K562 (cell line): ENCODE measurements at regions not wholly inside any gene's neighbourhood (a gene's known extent, or its start where the extent isn't known, plus 50 kb on each side); places are given as distances from the start of the nearest gene placed in this dataset.

Experiments
- ATAC-seq: fragments of 200-7000 bp; cut with Tn5 transposase; 3 replicates; pipeline ENCODE4 v1.9.1; 2020; ENCODE audit warnings: moderate library complexity
- BruUV-seq: library from RNA; stranded (reverse); fragments of 400-500 nt; replicated peaks from 2 replicates; lab custom pipeline; 2021; lab: Mats Ljungman, UMichigan
- CTCF ChIA-PET: fragments of 300-600 bp; formaldehyde crosslinking; extraction: SDS; loops from one replicate; lab custom pipeline; 2021; ENCODE audit warnings: low intra/inter-chr PET ratio; lab: Yijun Ruan, JAX
- POLR2A ChIA-PET: fragments of 300-600, 350-650 bp; sonication (Branson Sonifier 250); formaldehyde crosslinking; extraction: SDS; loops from one replicate; lab custom pipeline; 2021; ENCODE audit warnings: antibody characterized with exemption, inconsistent platforms; lab: Yijun Ruan, JAX
- DNase-seq, 4 experiments: peaks; one replicate each; pipeline versions ENCODE4 v3.0.0 to v3.0.0-alpha.2; 2011 to 2018; ENCODE audit warnings: low spot score in 3 of 4, mixed read lengths in 3 of 4; ENCODE audit errors: extremely low read depth in 1 of 4
- FAIRE-seq: peaks from 2 replicates; lab custom pipeline; 2011; peaks lifted over from hg19 to GRCh38; lab: Jason Lieb, UNC
- H2AFZ ChIP-seq: 2 replicates; pipeline ENCODE4 v1.6.0; 2011; ENCODE audit warnings: low read depth, low read length, control low read depth, inconsistent platforms
- H3K27ac ChIP-seq: fragments of 200-600 bp; 3 replicates; pipeline ENCODE4 v1.8.0; 2011; ENCODE audit warnings: low read depth, mild to moderate bottlenecking, control low read depth, inconsistent platforms, low read length, moderate library complexity, mixed read lengths; ENCODE audit errors: extremely low read depth
- H3K27me3 ChIP-seq, 2 experiments: fragments of 300-600 bp in 1 of 2; 2 replicates in 1 of 2; 3 replicates in 1 of 2; pipeline versions ENCODE4 v1.6.0 to v1.8.0; 2011; ENCODE audit warnings: inconsistent platforms in 2 of 2, low read length in 2 of 2, mild to moderate bottlenecking in 1 of 2, mixed read lengths in 1 of 2, moderate library complexity in 1 of 2; ENCODE audit not compliant: control insufficient read depth in 2 of 2, insufficient read depth in 2 of 2
- H3K36me3 ChIP-seq: fragments of 300-600 bp; 3 replicates; pipeline ENCODE4 v1.8.0; 2011; ENCODE audit warnings: mild to moderate bottlenecking, low read length, inconsistent platforms; ENCODE audit not compliant: control insufficient read depth, insufficient read depth
- H3K4me1 ChIP-seq, 2 experiments: fragments of 200-600 bp in 1 of 2; replicated peaks in 1 of 2; 2 replicates in 1 of 2; 3 replicates in 1 of 2; pipeline versions ENCODE4 v1.5.1 to v1.8.0; 2011; ENCODE audit warnings: inconsistent platforms in 2 of 2, low read length in 2 of 2, mild to moderate bottlenecking in 1 of 2, mixed read lengths in 1 of 2, moderate library complexity in 1 of 2; ENCODE audit not compliant: control insufficient read depth in 2 of 2, insufficient read depth in 2 of 2
- H3K4me2 ChIP-seq: 2 replicates; pipeline ENCODE4 v1.6.1; 2011; ENCODE audit warnings: low read length, control low read depth, inconsistent platforms, mixed read lengths; ENCODE audit not compliant: insufficient read depth
- H3K4me3 ChIP-seq: fragments of 200-600 bp; sonication (generic), shearing (Covaris generic); 2 replicates; pipeline ENCODE4 v1.5.1; 2016; ENCODE audit warnings: control low read depth, inconsistent platforms
- H3K79me2 ChIP-seq: fragments of 200-600 bp; 3 replicates; pipeline ENCODE4 v1.8.0; 2011; ENCODE audit warnings: low read length, inconsistent platforms; ENCODE audit not compliant: control insufficient read depth, insufficient read depth
- H3K9ac ChIP-seq, 2 experiments: 2 replicates each; pipeline versions ENCODE4 v1.6.0 to v1.6.1; 2011; ENCODE audit warnings: low read depth in 2 of 2, low read length in 2 of 2, control low read depth in 1 of 2, inconsistent platforms in 1 of 2, mild to moderate bottlenecking in 1 of 2, mixed read lengths in 1 of 2; ENCODE audit not compliant: insufficient read depth in 1 of 2
- H3K9me1 ChIP-seq: one replicate; pipeline ENCODE4 v1.6.0; 2011; ENCODE audit warnings: inconsistent platforms, mild to moderate bottlenecking, low read length, moderate library complexity; ENCODE audit not compliant: control insufficient read depth, insufficient read depth
- H3K9me3 ChIP-seq: replicated peaks from 2 replicates; pipeline ENCODE4 v1.5.1; 2011; ENCODE audit warnings: low read depth, low read length, inconsistent platforms; ENCODE audit not compliant: control insufficient read depth, insufficient read depth
- H4K20me1 ChIP-seq: replicated peaks from 2 replicates; pipeline ENCODE4 v1.6.1; 2011; ENCODE audit warnings: low read length, inconsistent platforms, mixed read lengths; ENCODE audit not compliant: control insufficient read depth, insufficient read depth
- CBX1 ChIP-seq: sonication (generic); IDR thresholded peaks from 2 replicates; pipeline ENCODE4 v1.6.1; 2016; ENCODE audit warnings: antibody characterized with exemption, low read depth, mild to moderate bottlenecking
- CTBP1 ChIP-seq: fragments of 450-650 bp; IDR thresholded peaks from 2 replicates; pipeline ENCODE4 v1.6.1; 2016; ENCODE audit warnings: borderline replicate concordance
- DMBX1 ChIP-seq: fragments of 250-450 bp; sonication (Bioruptor Pico); IDR thresholded peaks from 2 replicates; pipeline ENCODE4 v1.8.0; 2022; ENCODE audit warnings: inconsistent platforms, mild to moderate bottlenecking, moderate library complexity, borderline replicate concordance
- E2F3 ChIP-seq: fragments of 250-450 bp; sonication (Bioruptor Pico); IDR thresholded peaks from 2 replicates; pipeline ENCODE4 v1.4.0; 2020; ENCODE audit warnings: mild to moderate bottlenecking
- HNRNPL ChIP-seq: fragments of 200-400 bp; formaldehyde crosslinking; IDR thresholded peaks from 2 replicates; pipeline ENCODE4 v1.6.1; 2017; ENCODE audit warnings: low read depth, mild to moderate bottlenecking, low read length
- SAP30 ChIP-seq: fragments of 200-600 bp; sonication (generic); IDR thresholded peaks from 2 replicates; pipeline ENCODE4 v1.6.1; 2012; ENCODE audit warnings: borderline replicate concordance, low read depth, mild to moderate bottlenecking, moderate library complexity, low read length, control low read depth, inconsistent platforms; ENCODE audit not compliant: insufficient read depth, poor library complexity, severe bottlenecking
- SOX6 ChIP-seq: fragments of 450-650 bp; IDR thresholded peaks from 2 replicates; pipeline ENCODE4 v1.6.1; 2014; ENCODE audit warnings: mild to moderate bottlenecking
- SUPT5H ChIP-seq: fragments of 450-650 bp; IDR thresholded peaks from 2 replicates; pipeline ENCODE4 v1.6.1; 2016
- TBP ChIP-seq: optimal IDR thresholded peaks from 2 replicates; pipeline ENCODE3; 2011; ENCODE audit warnings: low read depth, low read length, improper control_type of control experiment
- ZNF436 ChIP-seq: fragments of 250-450, 450-650 bp; sonication (Bioruptor Pico); formaldehyde crosslinking; IDR thresholded peaks from 2 replicates; pipeline ENCODE4 v1.7.0; 2020; ENCODE audit warnings: mild to moderate bottlenecking
- WGBS: fragments of 100-300 bp; shearing (Covaris generic); methylation state at CpG from one replicate; pipeline ENCODE4 v1.1.6; 2016; ENCODE audit warnings: low coverage, mixed read lengths; ENCODE audit not compliant: insufficient coverage; ENCODE audit errors: missing lambda C conversion rate; 5-methylcytosine and 5-hydroxymethylcytosine counted together
- in situ Hi-C: fragments of 300-500 bp; cut with MboI; formaldehyde crosslinking; loops from 4 replicates; pipeline ENCODE4 v1.15.0; 2018; ENCODE audit warnings: inconsistent platforms, mixed read lengths
- intact Hi-C: fragments of 100-400 bp; cut with micrococcal nuclease; formaldehyde crosslinking; loops from 2 replicates; pipeline ENCODE4 v1.14.2; 2022
- TF ChIP-seq, protein P1 (sequence below): fragments of 250-450 bp; sonication (Bioruptor Pico); IDR thresholded peaks from 2 replicates; pipeline ENCODE4 v1.5.0; 2021; ENCODE audit warnings: mild to moderate bottlenecking, moderate library complexity
- TF ChIP-seq, protein P2 (sequence below), 2 experiments: fragments of 450-650 bp; IDR thresholded peaks; 2 replicates each; pipeline ENCODE4 v1.6.1; 2016
- TF ChIP-seq, protein P3 (sequence below), 2 experiments: fragments of 150-350 bp in 1 of 2; IDR thresholded peaks; 2 replicates each; pipeline ENCODE4 v1.6.1; 2012 to 2016; ENCODE audit warnings: low read depth in 2 of 2, low read length in 2 of 2, mild to moderate bottlenecking in 1 of 2, moderate library complexity in 1 of 2

GRCh38 chr1:87568005-87568404, 239.3 kb downstream of the LMO4 start:
- no peak overlapping the region for H3K4me3 ChIP-seq
- no peaks in the 10 kb centered on the region for H3K4me1 ChIP-seq
- H3K79me2 ChIP-seq, result no peaks in the 10 kb centered on the region
- 9% methylated on average over 4 of the region's 4 CpGs for WGBS
- intact Hi-C loops, result no loop called here
- FAIRE-seq (no peak), ATAC-seq (no peak), DNase-seq (no peak)
- no peak overlapping the region for H2AFZ ChIP-seq
- H3K9me3 ChIP-seq, result no peaks in the 10 kb centered on the region
- no peaks in the 10 kb centered on the region for H3K9me1 ChIP-seq
- POLR2A ChIA-PET, result interaction anchor here (1.3 kb wide), 1 partner anchor 18 kb away, joined by 3 read pairs; no protein-coding TSS in a partner anchor
- H3K9ac ChIP-seq, result no peak overlapping the region
- CTCF ChIA-PET, result no interaction called here
- no peak overlapping the region for H3K27ac ChIP-seq
- no peak for TF ChIP-seq SAP30
- no peak for TF ChIP-seq SOX6
- TF ChIP-seq, protein P1, sequence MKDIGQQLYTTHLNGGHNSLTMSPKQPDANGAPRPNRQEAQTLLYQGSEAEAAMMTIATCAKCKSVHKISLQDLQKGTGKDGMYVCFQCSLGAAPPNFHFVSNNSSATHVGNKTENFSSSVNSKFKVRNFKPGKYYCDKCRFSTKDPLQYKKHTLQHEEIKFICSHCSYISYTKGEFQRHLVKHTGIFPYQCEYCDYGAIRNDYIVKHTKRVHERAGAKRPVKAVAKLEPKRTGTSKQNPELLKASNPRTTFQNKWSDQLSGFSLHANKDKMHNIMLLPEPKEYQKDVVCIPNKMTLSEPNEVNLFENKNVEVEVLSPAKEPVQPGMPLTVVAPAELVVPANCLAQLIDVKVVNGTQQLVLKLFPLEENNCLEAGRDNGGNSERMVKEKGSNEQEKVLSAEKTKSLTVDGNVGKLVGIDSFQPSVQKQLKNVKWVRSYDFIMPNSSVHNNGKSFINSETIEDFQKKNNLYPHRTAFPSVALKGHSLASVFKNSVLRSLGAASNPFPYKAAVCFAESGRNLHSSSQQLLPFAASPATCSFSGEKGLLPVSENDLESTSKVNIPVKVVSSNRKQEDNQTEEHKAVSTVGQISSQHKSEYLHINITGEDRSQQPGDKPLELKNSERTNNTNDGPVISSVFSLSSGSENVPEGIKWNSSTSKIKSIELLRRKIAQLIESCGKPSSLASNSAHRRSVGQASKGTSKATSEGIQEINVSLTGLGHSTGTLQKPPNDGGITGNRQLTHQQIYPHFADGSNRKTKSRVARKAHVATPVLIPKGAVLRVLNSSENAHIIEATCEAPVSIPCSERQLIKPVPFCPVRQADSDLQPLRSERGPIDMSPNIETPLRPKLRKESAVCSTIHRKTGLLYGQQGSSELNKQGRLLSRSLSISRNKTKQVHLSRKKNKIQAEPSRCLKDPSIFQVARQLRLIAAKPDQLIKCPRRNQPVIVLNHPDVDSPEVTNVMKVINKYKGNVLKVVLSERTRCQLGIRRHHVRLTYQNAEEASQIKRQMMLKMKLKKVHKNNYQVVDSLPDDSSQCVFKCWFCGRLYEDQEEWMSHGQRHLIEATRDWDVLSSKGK (CRISPR knock-in tag), result no peak
- TF ChIP-seq ZNF436 (CRISPR knock-in tag), result no peak
- TF ChIP-seq, protein P2, sequence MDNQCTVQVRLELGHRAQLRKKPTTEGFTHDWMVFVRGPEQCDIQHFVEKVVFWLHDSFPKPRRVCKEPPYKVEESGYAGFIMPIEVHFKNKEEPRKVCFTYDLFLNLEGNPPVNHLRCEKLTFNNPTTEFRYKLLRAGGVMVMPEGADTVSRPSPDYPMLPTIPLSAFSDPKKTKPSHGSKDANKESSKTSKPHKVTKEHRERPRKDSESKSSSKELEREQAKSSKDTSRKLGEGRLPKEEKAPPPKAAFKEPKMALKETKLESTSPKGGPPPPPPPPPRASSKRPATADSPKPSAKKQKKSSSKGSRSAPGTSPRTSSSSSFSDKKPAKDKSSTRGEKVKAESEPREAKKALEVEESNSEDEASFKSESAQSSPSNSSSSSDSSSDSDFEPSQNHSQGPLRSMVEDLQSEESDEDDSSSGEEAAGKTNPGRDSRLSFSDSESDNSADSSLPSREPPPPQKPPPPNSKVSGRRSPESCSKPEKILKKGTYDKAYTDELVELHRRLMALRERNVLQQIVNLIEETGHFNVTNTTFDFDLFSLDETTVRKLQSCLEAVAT (IDR thresholded peaks at IDR 0.05), result no peak
- no peak for TF ChIP-seq DMBX1
- TF ChIP-seq, protein P3, sequence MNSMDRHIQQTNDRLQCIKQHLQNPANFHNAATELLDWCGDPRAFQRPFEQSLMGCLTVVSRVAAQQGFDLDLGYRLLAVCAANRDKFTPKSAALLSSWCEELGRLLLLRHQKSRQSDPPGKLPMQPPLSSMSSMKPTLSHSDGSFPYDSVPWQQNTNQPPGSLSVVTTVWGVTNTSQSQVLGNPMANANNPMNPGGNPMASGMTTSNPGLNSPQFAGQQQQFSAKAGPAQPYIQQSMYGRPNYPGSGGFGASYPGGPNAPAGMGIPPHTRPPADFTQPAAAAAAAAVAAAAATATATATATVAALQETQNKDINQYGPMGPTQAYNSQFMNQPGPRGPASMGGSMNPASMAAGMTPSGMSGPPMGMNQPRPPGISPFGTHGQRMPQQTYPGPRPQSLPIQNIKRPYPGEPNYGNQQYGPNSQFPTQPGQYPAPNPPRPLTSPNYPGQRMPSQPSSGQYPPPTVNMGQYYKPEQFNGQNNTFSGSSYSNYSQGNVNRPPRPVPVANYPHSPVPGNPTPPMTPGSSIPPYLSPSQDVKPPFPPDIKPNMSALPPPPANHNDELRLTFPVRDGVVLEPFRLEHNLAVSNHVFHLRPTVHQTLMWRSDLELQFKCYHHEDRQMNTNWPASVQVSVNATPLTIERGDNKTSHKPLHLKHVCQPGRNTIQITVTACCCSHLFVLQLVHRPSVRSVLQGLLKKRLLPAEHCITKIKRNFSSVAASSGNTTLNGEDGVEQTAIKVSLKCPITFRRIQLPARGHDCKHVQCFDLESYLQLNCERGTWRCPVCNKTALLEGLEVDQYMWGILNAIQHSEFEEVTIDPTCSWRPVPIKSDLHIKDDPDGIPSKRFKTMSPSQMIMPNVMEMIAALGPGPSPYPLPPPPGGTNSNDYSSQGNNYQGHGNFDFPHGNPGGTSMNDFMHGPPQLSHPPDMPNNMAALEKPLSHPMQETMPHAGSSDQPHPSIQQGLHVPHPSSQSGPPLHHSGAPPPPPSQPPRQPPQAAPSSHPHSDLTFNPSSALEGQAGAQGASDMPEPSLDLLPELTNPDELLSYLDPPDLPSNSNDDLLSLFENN (IDR thresholded peaks at IDR 0.05; ENCODE audit: low read depth in 2 of 2, low read length in 2 of 2), result no peak
- TF ChIP-seq CBX1, result no peak
- no peak for TF ChIP-seq E2F3 (CRISPR knock-in tag)
- TF ChIP-seq TBP, result no peak
- no peak for TF ChIP-seq HNRNPL
- no peak for TF ChIP-seq CTBP1
- no peak for TF ChIP-seq SUPT5H
- no TSS peak for BruUV-seq
- no peaks in the 10 kb centered on the region for H3K27me3 ChIP-seq
- H3K36me3 ChIP-seq, result no peaks in the 10 kb centered on the region
- no peaks in the 10 kb centered on the region for H4K20me1 ChIP-seq
- in situ Hi-C loops, result no loop called here
- no peak overlapping the region for H3K4me2 ChIP-seq
